ENCODE measurements at regions not wholly inside any gene's neighbourhood (a gene's known extent, or its start where the extent isn't known, plus 50 kb on each side); places are given as distances from the start of the nearest gene placed in this dataset.

- TF ChIP-seq CTCF (IDR thresholded peaks at IDR 0.05): no peak
- no peak for TF ChIP-seq POLR2AphosphoS5 (IDR thresholded peaks at IDR 0.05)
- TF ChIP-seq POLR2A (IDR thresholded peaks at IDR 0.05): no peak
- TF ChIP-seq EP300 (IDR thresholded peaks at IDR 0.05; ENCODE audit: low read depth): no peak
Measured at GRCh38 chr10:2022401-2022800, 285.1 kb upstream of the ADARB2 start.
